GM21723 (cell line): ENCODE measurements at regions not wholly inside any gene's neighbourhood (a gene's known extent, or its start where the extent isn't known, plus 50 kb on each side); places are given as distances from the start of the nearest gene placed in this dataset.
A peak's percentile ranks its signal among the peaks of the same experiment; 100 is the strongest.
"Not testable (repeated sequence)": the region's sequence is repeated elsewhere in the genome, so short reads cannot be mapped to it uniquely, and the experiment has no call there.

ENCODE experiments used
- ATAC-seq: cut with Tn5 transposase; IDR thresholded peaks from one replicate; pipeline ENCODE4 v1.9.1; 2021; ENCODE audit warnings: mild to moderate bottlenecking, moderate library complexity; ENCODE audit not compliant: unreplicated experiment

- no peak for ATAC-seq
Observed at GRCh38 chr5:155594270-155594669, 580.7 kb downstream of the KIF4B start.

GRCh38 chr5:155595791-155596190, 582.2 kb downstream of the KIF4B start:
- ATAC-seq: no peak

GRCh38 chr5:155598552-155598951, 585.0 kb downstream of the KIF4B start:
- no peak for ATAC-seq

GRCh38 chr5:155605920-155606319, 592.4 kb downstream of the KIF4B start:
- ATAC-seq: no peak

GRCh38 chr5:155616779-155617392, 603.3 kb downstream of the KIF4B start:
- ATAC-seq: peak; percentile 59

GRCh38 chr5:155619688-155620087, 606.1 kb downstream of the KIF4B start:
- ATAC-seq: no peak

- no peak for ATAC-seq
Observed at GRCh38 chr5:155620821-155621410, 607.4 kb downstream of the KIF4B start.

- ATAC-seq: no peak
Observed at GRCh38 chr5:155624597-155625241, 611.2 kb downstream of the KIF4B start.

GRCh38 chr5:155625315-155625714, 611.8 kb downstream of the KIF4B start:
- ATAC-seq: no peak

- ATAC-seq: no peak
Observed at GRCh38 chr5:155625897-155626543, 612.5 kb downstream of the KIF4B start.

- ATAC-seq: no peak
Observed at GRCh38 chr5:155626592-155626991, 613.0 kb downstream of the KIF4B start.

- no peak for ATAC-seq
Observed at GRCh38 chr5:155628346-155628745, 614.8 kb downstream of the KIF4B start.

GRCh38 chr5:155629597-155629996, 616.0 kb downstream of the KIF4B start:
- no peak for ATAC-seq

- ATAC-seq: no peak
Observed at GRCh38 chr5:155631116-155631515, 617.6 kb downstream of the KIF4B start.

GRCh38 chr5:155633338-155633957, 619.9 kb downstream of the KIF4B start:
- no peak for ATAC-seq

- no peak for ATAC-seq
Observed at GRCh38 chr5:155649666-155650065, 636.1 kb downstream of the KIF4B start.

GRCh38 chr5:155655569-155655968, 642.0 kb downstream of the KIF4B start:
- ATAC-seq: no peak

GRCh38 chr5:155661859-155662258, 648.3 kb downstream of the KIF4B start:
- no peak for ATAC-seq

- no peak for ATAC-seq
Observed at GRCh38 chr5:155665361-155665760, 651.8 kb downstream of the KIF4B start.

GRCh38 chr5:155672001-155672400, 655.0 kb upstream of the SGCD start:
- not testable (repeated sequence) for ATAC-seq

GRCh38 chr5:155676967-155677366, 650.0 kb upstream of the SGCD start:
- peak; percentile 69 for ATAC-seq
